ENCODE measurements at regions not wholly inside any gene's neighbourhood (a gene's known extent, or its start where the extent isn't known, plus 50 kb on each side); places are given as distances from the start of the nearest gene placed in this dataset.

- no peak overlapping the region for H3K23ac ChIP-seq (ENCODE audit: insufficient read length, low read depth, low read length)
These were observed 325.0 kb downstream of the NFIB start for GRCh38 chr9:13988944-13989343.

More at GRCh38 chr9:13988944-13989343, 325.0 kb downstream of the NFIB start:
- Histone ChIP-seq H3K9me3 (ENCODE audit: control insufficient read depth, low read depth, low read length) (no peaks in the 10 kb centered on the region), H2BK20ac (ENCODE audit: low read depth, low read length, poor library complexity, severe bottlenecking) (no peak overlapping the region), H3K9ac (ENCODE audit: extremely low read depth, insufficient read length, low read length) (no peak overlapping the region), H4K91ac (ENCODE audit: insufficient read length, low read depth, low read length) (no peak overlapping the region), H4K5ac (ENCODE audit: insufficient read length, low read depth, low read length) (no peak overlapping the region), H3K56ac (ENCODE audit: insufficient read length, low read depth, low read length) (no peak overlapping the region), H3K4me1 (ENCODE audit: insufficient read depth, low read length) (no peaks in the 10 kb centered on the region), H3K4me2 (ENCODE audit: insufficient read depth, insufficient read length, low read length) (no peak overlapping the region), H2AFZ (ENCODE audit: low read length) (no peak overlapping the region), H2AK5ac (ENCODE audit: insufficient read length, low read length) (no peak overlapping the region), H2BK5ac (ENCODE audit: insufficient read length, low read length) (no peak overlapping the region), H4K8ac (replicated peaks; ENCODE audit: insufficient read length, low read depth, low read length) (no peak overlapping the region), H3K27ac (ENCODE audit: insufficient read length, low read depth, low read length) (no peak overlapping the region), H3K79me1 (ENCODE audit: insufficient read depth, low read depth, low read length, poor library complexity, severe bottlenecking) (no peaks in the 10 kb centered on the region), H3T11ph (ENCODE audit: low read length) (no peak overlapping the region), H3K4ac (ENCODE audit: low read depth, low read length) (no peak overlapping the region), H3K27me3 (ENCODE audit: insufficient read depth, low read length) (no peaks in the 10 kb centered on the region), H4K20me1 (ENCODE audit: control insufficient read depth, insufficient read depth, insufficient read length) (no peaks in the 10 kb centered on the region), H2BK120ac (ENCODE audit: low read depth, low read length, poor library complexity, severe bottlenecking) (no peak overlapping the region), H3K18ac (ENCODE audit: insufficient read length, low read depth, low read length) (no peak overlapping the region), H3K23me2 (ENCODE audit: insufficient read length, low read depth, low read length, poor library complexity, severe bottlenecking) (no peaks in the 10 kb centered on the region), H2BK12ac (ENCODE audit: insufficient read length, low read depth, low read length) (no peak overlapping the region), H3K14ac (ENCODE audit: insufficient read depth, low read length) (no peak overlapping the region), H3K79me2 (ENCODE audit: insufficient read depth, low read length) (no peaks in the 10 kb centered on the region), H2BK15ac (ENCODE audit: low read depth, low read length) (no peak overlapping the region)
- Mint-ChIP-seq H3K9me3 (peaks cover 0 to 7% of the 10 kb centered on the region in 2 experiments; a peak in 2 of 5 replicates), H3K27ac (no peak overlapping the region), H3K4me1 (peaks cover 0 to 4% of the 10 kb centered on the region in 2 experiments; a peak in 1 of 4 replicates), H3K4me3 (no peak overlapping the region), H3K36me3 (ENCODE audit: insufficient read depth in 1 of 3, low read depth in 3 of 3) (peaks cover 0 to 4% (median 0%) of the 10 kb centered on the region in 3 experiments; a peak in 2 of 7 replicates), H3K27me3 (ENCODE audit: low read depth) (no peaks in the 10 kb centered on the region)
- DNase-seq = no peak
- no CpG with 5 or more reads among the region's 1 CpG for WGBS (ENCODE audit: extremely low coverage, insufficient read length, low lambda C conversion rate)
- TF ChIP-seq CTCF (conservative IDR thresholded peaks at IDR 0.05) = no peak
